ENCODE measurements at regions not wholly inside any gene's neighbourhood (a gene's known extent, or its start where the extent isn't known, plus 50 kb on each side); places are given as distances from the start of the nearest gene placed in this dataset.

GRCh38 chr9:79266986-79267385, 304.8 kb upstream of the TLE4 start:
- no peak for TF ChIP-seq EP300 (IDR thresholded peaks at IDR 0.05; ENCODE audit: low read depth)
- TF ChIP-seq CTCF (IDR thresholded peaks at IDR 0.05): no peak

Data from transverse colon (tissue), 3 donors.